ENCODE measurements at regions not wholly inside any gene's neighbourhood (a gene's known extent, or its start where the extent isn't known, plus 50 kb on each side); places are given as distances from the start of the nearest gene placed in this dataset.

DNA sequence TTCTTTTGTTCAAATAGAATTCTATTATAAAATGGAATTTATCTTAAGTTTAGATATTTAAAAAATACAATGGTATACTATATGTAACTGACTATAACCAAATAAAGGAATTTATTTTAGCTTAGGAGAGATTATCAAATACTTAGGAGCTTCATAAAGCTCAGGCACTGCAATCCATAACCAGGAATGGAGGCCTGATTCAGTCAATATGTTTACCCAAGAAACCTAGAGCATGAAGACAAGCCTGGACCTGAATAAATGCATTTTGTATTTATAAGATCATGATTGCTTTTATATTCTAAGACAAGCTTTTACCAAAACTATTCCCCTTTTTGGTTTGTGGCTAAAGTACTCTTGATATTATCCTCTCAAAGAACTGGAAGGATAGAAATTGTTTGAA is 742.6 kb downstream of the FAT4 start:
- no peak for DNase-seq

DNA sequence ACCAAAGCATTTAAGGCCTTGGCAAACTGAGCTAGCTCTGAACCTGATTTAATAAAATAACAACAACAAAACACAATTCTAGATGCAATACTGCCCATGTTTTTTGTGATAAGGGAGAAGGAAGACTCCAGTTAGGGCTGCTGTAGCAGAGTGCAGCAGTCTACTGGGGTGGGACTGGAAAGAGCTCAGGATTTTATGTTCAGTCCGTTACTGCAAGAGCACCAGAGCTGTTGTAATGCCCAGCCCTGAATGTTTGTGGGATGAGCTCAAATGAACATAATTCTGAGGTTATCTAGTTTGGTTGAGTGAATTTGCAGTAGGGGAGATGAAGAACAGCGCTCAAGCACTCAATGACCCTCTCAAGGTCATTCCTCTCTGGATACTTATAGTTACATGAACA is 743.8 kb downstream of the FAT4 start:
- no peak for DNase-seq

DNA sequence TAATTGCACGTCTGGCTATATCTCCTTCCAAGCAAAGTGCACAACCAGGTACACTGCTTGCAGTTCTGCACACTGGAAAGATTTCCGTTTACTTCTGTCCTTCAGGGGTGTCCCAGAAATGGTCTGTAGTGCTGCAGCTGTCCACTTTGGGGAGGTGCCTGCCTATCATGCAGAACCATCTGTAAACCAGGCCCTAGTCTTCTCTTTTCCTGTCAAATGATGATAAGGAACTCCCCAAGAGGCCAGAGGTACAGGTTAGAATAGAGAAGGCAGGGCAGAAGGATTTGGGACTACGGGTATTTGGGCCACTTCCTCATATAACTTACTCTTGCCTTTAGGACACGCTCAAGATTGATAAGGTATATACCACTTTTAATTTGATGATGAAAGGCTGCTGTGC is 746.9 kb downstream of the FAT4 start:
- no peak for DNase-seq

DNA sequence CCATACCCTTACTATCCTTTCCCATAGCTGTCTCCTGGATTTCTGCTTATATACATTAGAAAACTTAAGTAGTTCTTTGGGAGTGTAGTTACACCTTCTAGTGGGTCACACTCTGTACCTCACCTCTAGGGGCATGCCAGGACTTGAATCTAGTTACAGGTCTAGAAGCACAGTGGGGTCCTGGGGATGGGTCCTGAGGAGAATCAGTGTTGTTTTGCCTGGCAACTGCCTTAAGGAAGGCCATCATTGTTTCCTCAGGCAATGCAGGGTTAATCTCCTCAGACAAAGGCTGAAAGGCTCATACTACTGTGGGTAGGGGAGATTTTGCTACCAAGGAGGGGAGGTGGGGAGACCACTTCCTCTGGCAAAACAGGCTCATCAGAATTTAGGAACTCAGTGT is 750.3 kb downstream of the FAT4 start:
- no peak for DNase-seq

DNA sequence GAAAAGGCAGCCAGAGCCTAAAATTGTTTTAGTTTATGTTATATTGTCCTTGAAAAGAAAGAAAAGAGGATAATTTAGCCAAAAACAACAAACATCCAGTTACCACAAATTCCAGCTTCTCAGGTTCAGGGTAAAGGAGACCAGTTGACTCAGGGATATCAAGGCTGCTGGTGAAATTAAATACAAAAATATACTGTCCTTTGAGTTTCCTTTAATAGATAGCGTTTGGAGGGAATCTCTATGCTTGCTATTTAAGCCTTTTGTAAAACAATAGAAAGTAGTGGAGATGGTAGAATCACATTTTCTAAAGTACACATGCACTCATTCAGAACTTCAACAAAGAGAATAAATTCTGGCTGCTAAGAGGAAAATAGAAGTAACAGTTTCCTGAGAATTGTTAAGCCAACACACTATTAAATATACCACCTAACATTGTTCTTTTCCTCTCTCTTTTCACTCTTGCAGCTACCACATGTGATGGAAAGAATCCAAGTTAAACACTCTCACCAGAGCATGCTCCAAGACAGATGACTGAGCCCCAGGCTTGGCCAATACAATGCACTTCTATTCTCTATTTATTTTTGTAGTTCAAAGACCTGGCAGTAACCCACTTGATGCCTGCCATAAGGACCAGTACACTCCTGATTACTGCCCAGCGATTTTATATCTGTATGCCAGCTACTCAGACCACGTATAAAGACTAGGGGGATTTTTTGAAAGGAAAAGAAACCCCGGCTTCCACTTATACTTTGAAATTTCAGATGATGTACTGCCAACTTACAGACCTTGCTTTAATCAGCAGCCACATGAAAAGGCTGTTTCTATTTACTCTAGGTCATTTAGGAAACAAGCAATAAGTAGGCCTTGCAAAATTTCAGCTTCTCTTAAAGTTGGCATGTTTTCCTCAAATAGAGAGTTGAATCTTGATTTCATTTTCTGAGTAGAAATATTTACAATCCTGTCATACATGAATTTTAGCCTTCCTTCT is 756.9 kb downstream of the FAT4 start:
- peak; percentile 68 to 70 for DNase-seq

DNA sequence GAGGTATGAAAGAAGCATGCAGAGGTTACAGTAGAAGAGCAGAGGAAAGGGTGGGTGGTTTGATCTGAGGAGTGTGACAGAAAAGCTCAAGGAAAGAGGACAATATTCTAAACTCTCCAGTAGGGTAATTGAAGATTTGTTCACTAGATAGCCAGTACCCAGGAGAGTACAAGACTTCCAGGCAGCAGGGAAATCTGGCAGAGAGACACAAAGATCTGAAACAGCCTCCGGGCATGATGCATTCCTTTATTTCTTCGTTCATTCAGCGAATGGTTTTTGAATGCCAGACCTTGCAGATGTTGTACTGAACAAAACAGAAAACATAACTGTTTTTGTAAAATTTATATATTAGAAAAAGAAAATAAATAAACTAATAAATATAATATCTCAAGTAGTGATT is 766.6 kb downstream of the FAT4 start:
- DNase-seq, result no peak

DNA sequence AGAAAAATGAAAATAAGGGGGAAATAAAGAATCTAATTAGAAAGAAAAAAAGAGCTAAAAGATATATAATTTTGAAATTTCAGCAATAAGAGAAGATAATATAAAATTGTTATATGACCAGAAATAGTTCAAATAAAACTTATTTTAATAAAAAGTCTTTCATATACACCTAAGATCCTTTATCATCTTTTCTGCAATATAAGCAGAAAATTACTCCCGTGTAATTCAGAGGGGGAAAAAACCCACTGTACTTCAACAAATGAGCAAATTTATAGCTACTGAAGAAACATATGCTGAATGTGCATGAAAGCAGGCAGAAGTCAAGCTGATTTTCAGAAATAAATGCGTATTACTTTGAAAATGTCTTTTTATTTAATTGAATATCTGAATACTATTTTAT is 771.3 kb downstream of the FAT4 start:
- DNase-seq, result no peak

DNA sequence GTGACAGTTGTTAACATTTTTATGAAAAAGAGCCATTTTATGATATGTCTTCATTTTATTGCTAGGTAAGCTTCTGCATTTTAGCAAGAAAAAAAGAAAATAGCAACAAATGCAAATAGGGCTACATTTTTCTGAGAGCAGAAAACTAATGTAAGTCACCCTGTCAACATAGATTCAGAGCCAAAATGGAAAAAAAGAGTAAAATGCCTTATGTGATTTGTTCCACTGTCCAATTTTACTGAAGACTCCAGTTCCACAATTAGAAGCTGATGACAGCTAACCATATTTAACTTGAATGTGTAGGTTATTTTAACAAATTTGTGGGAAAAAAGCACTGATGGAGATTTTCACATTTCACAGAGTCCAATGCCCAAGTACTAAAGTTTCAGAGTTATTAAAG is 772.3 kb downstream of the FAT4 start:
- no peak for DNase-seq

DNA sequence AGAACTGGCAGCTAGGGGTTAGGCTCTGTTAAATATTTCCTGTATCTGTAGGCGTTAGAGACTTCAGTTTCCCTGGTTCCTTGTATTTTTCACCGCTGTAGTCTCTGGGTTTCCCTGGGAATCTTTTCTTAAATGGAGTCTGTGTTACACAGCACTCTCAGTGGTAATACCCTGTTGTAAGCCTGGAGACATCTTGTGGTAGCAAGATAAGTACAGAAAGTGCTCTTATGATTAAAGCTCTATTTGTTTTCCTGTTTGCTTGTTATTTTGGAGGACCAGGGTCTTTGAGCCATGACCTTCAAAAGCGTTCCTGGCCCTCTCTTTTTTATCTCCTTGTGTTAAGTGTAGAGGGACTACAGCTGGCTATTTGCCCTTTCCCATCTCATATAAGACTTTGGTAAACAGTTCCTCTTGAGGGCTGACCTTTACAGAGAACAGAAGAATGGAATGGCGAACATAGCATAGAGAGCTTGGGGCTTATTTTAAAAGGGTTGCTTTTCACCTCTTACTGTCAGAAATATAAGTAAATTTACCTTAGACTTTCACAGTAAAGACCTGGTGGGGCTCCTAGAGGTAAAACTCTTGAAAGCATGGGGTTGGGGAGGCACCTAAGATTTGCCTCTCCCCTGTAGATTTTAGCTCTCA is 782.5 kb downstream of the FAT4 start:
- DNase-seq, result no peak

DNA sequence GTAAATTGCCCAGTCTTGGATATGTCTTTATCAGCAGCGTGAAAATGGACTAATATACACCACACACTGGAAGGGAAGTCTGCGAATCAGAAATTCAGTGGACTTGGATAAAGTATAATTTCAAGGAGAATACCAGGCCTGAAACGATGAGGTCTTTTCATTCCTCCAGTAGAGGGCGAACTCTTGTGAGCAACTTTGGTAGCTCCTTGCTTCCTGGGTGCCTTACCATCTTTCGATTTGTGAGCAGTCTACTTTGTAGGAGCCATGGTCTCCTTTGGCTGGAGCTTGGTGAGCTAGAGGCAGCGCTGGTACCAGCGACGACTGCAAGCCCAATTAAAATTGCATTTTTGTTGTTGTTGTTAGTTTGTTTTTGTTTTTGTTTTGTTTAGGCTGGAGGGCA is 791.9 kb downstream of the FAT4 start:
- no peak for DNase-seq

DNA sequence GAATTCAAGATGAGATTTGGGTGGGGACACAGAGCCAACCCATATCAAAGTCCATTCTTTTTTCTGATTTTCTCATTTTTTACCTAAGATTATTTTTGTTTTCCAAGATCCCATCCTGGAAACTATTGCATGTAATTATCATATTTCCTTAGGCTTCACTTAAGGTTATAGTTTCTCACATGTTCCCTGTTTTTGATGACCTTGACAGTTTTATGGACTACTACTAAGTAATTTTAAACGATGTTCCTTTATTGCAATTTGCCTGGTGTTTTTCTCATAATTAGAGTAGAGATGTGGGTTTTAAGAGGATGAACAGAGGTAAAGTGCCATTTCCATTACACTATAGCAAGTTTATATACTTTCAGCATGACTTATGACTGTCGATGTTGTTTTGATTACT is 795.1 kb downstream of the FAT4 start:
- DNase-seq, result no peak

DNA sequence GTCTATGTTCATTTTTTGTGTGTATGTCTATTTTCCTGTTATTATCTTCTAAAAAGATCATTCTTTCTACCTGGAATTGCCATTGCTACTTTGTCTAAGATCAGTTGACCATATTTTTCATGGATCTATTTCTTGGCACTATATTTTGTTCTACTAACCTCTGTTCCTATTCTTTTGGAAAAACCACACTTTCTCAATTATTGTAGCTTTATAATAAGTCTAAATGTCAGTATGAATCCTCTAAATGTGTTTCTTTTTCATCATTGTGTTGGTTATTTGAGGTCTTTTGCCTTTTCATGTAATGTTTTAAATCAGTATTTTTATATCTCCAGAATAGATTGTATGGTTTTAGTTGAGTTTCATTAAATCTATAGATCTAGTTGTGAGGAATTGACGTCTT is 798.3 kb downstream of the FAT4 start:
- no peak for DNase-seq

DNA sequence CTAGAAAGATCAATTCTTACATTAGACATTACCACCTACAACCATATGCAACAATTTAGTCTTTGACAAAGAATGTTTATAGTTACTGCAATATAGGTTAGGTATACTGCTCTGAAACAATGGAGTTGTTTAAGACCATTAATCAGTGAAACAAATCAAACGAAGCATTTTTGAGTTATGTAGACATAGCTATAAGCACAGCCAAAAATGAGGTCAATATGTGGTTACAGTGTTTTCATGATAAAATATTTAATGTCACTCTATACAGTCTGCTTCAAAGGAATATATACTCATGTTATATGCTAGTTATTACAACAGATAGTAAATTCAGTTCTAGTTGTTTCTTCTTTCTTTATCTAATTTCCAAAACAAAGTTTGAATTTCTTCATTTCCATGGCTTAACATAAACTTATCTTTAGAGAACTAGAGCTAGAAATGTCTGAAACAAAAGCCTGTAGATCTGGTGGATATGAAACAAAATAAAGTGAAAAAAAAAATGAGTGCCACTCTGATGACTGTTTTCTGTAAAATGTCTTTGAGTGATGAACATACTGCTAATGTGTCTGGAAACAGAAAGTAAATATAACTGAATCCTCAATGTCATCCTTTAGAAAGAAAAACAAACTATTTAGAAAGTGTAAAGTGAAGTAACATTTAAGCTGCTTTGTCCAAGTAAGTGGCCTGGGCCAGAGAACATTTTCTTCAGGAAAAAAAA is 809.0 kb downstream of the FAT4 start:
- no peak for DNase-seq

DNA sequence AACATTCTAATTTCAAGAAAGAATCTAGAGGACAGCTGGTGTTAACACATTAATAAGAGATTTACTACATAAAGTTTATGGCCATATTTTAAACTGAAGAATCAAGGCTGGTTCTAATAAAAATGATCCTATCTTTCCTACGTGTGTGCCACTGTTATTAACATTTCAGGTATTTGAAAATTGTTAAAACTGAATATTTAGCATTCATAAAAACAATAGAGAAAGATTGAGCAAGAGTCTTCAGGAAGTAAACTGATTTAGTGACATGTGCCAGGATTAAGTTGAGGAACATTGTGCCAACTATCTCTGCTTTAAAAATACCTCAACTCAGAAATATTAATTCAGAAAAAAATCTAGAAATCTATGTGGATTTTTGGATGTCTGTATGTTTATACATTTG is 810.1 kb downstream of the FAT4 start:
- no peak for DNase-seq

DNA sequence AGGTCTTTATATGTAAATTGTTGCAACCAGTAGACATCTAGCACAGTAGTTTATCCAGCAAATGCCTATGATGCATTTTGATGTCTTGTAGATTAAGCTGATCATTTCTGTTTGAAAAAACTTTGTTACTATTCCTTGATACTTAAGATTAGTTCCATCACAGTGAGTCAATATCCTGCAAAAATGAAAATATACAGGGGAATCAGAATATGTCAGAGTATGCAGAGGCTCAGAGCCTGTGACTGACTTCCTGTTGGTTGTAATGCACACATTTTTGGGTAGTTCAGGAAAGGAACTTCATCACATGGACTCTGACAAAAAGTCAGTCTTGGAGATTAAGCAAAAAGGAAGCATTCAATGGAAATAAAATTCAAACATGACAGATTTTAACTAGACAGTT is 815.5 kb downstream of the FAT4 start:
- DNase-seq, result no peak

DNA sequence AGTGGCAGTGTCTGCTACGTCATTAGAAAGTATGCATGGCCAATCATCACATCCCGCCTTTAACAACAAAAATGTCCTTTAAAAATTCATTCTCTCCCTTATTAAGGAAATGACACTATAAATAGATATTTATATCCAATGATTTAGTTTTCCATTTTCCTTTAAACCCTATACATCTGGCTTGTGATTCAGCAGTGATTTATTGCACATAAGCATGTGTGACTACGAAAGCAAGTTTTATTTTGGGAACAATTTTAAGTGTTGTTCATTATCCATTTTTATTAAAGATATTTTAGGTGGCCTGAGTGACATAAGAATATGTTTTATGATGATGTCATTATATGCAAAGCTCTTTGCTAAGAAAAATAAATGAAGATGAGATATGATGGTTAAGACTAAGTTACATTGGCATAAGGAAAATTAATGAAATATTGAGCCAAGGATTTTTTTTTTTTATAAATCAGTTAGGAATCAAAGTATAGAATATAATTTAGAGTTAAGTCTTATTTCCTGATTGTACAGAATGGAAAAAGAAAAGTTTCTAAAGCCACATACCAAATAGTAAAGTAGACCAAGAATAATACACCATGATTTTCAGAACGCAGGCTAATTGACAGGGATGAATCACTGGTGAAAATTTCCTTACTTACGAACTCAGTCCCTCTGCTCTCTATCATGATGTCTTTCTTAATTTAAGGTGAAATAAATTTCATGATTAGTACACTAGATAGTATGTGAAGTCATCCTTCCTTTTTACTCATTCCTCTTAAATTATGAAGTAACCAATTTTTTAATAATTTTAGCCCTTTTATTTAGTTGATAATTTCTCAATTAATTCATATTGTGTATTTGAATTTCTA is 822.4 kb downstream of the FAT4 start:
- DNase-seq, result no peak

DNA sequence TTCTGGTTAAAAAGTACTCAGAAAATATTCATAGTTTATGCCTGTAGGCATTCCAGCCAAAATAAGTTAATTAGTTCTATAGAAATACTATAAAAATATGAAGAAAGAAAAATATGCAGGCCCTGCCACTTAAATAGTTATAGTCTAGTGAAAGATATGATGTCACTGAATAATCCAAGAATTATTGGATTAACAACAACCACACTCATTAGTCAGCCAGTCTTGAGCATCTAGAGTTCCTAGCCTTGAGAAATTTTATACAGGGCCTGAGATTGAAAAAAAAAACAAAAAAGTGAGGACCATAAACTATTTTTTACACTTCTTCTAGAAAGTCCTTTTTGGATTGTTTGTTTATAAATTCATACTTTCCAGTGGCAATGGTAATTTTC is 823.0 kb downstream of the FAT4 start:
- no peak for DNase-seq

DNA sequence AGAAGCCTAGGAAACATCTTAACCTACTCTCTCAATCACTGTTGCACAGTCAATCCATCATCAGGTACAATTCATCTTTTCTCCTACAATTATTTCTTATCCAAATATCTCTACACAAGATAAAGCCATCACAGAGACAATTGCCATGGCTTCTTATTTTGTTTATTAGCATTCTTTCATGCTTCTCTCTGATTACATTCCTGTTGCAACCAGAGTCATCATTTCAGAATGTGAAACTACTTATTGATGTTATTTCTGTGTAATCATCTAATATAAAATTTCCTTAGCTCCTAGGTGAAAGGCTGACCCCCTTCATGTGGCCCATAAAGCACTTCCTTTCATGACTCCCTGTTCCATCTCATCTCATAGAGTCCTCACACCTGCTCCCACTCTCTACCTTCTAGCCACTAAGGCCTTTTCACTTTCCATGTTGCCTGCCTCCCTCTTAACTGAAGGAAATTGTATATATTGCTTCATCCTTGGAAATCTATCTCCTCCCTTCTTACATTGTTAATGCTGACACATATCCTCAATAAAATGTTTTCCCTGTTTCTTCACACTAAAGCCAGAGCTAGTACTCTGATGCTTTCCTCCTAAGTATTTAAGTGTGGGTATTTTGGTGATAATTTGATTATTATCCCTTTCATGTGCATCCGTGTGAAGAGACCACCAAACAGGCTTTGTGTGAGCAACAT is 829.9 kb downstream of the FAT4 start:
- no peak for DNase-seq

DNA sequence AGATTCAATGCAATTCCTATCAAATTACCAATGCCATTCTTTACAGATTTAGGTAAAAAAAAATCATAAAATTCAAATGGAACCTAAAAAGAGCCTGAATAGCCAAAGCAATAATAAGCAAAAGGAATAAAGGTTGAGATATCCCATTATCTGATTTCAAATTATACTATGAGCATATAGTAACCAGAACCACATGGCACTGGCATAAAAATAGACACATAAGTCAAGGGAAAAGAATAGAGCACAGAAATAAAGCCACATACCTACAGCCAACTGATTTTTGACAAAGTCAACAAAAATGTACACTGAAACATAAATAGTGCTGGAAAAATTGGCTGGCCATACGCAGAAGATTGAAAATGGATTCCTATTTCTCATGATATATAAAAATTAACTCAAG is 853.7 kb downstream of the FAT4 start:
- no peak for DNase-seq

DNA sequence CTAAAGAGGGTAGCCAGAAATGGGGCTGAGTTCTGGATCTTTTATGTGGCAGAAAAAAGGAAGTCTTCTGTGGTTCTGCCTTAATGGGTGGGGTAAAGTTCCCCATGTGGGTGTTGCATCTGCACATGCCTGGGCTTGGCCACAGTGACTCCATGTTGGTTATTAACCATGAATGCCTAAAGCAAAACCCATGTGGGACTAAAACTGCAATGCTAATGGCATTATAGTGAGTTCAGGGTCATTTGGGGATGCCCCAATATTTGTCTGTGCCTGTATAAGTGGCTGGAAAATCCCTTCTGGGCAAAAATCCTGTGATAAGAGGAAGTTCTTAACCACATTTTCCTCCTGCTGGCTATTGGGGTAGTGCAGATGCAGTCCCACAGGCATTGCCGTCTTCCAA is 857.4 kb downstream of the FAT4 start:
- no peak for DNase-seq

DNA sequence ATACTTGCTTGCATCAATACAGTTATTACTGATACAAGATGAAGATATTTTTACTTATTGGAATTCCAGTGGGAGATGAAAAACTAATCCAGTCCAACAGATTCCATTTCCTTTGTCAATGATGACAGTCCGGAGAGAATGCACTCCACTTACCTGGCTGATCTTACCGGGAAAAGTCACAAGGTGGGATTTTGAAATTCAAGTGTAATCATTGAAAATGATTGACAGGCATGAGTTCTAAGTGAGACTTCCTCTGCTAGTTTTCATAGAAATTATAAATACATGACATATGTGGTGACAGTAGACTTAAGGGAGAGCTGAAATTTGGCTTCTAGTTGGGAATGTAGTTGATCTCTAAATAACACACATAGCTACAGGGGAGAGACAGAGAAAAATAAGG is 859.9 kb downstream of the FAT4 start:
- DNase-seq, result no peak

DNA sequence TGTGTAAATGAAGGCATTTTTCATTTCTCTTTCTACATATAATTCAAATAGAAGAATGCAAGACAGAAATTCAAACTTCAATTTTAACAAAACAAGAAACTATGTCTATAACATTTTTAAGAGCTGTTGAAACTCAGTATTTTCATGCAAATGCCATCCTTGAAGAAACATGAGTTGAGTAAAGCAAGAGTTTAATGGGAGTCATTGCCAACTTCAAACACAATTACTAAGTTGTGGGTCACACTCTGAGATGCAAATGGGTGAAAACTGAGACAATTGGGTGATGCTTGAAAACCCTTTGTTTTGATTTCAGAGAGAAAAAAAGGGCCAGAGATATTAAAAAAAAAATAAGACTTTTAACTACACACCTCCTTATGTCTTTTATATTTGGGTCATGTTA is 865.9 kb downstream of the FAT4 start:
- no peak for DNase-seq

All from NCI-H1930 (cell line).